Neural cell (in vitro differentiated cells): ENCODE measurements at regions not wholly inside any gene's neighbourhood (a gene's known extent, or its start where the extent isn't known, plus 50 kb on each side); places are given as distances from the start of the nearest gene placed in this dataset.

Source experiments
- H2AFZ ChIP-seq: fragments of 200-600, 300-800 bp; sonication (generic), shearing (Covaris generic); 2 replicates; pipeline ENCODE4 v1.6.0; 2014; ENCODE audit warnings: low read depth, mild to moderate bottlenecking, antibody characterized with exemption, low read length, moderate library complexity
- H3F3A ChIP-seq: fragments of 200-600 bp; shearing (Covaris generic); 2 replicates; pipeline ENCODE4 v1.6.1; 2016; ENCODE audit warnings: mild to moderate bottlenecking, moderate library complexity, mixed read lengths, antibody characterized with exemption, low read length; ENCODE audit not compliant: insufficient read depth, poor library complexity, severe bottlenecking
- H3K27ac ChIP-seq: fragments of 200-600, 300-800 bp; sonication (generic), shearing (Covaris generic); 2 replicates; pipeline ENCODE4 v1.5.1; 2014; ENCODE audit warnings: mild to moderate bottlenecking, low read length, moderate library complexity
- H3K27me3 ChIP-seq: fragments of 300-800, 200-600 bp; sonication (generic), shearing (Covaris generic); 2 replicates; pipeline ENCODE4 v1.6.0; 2014; ENCODE audit warnings: mild to moderate bottlenecking, low read depth, low read length, moderate library complexity; ENCODE audit not compliant: insufficient read depth
- H3K36me3 ChIP-seq: fragments of 300-800, 200-600 bp; sonication (generic), shearing (Covaris generic); 2 replicates; pipeline ENCODE4 v1.5.1; 2014; ENCODE audit warnings: mild to moderate bottlenecking, antibody characterized with exemption, low read length, moderate library complexity; ENCODE audit not compliant: insufficient read depth
- H3K4me2 ChIP-seq: fragments of 300-800, 200-600 bp; sonication (generic), shearing (Covaris generic); 2 replicates; pipeline ENCODE4 v1.6.0; 2014; ENCODE audit warnings: mild to moderate bottlenecking, low read length
- H3K4me3 ChIP-seq: fragments of 300-800, 200-600 bp; sonication (generic), shearing (Covaris generic); 2 replicates; pipeline ENCODE4 v1.5.1; 2014; ENCODE audit warnings: mild to moderate bottlenecking, low read length, moderate library complexity
- H3K79me2 ChIP-seq: fragments of 200-600 bp; shearing (Covaris generic); replicated peaks from 2 replicates; pipeline ENCODE4 v1.6.0; 2014; ENCODE audit warnings: mild to moderate bottlenecking, low read length, moderate library complexity; ENCODE audit not compliant: insufficient read depth
- H3K9ac ChIP-seq: fragments of 300-800, 200-600 bp; sonication (generic), shearing (Covaris generic); 2 replicates; pipeline ENCODE4 v1.6.1; 2016; ENCODE audit warnings: mild to moderate bottlenecking, low read length, mixed read lengths
- H3K9me2 ChIP-seq: fragments of 200-600 bp; shearing (Covaris generic); 2 replicates; pipeline ENCODE4 v1.6.1; 2016; ENCODE audit warnings: mild to moderate bottlenecking, low read length, mixed read lengths; ENCODE audit not compliant: insufficient read depth
- H3K9me3 ChIP-seq: fragments of 200-600, 300-800 bp; sonication (generic), shearing (Covaris generic); 2 replicates; pipeline ENCODE4 v1.6.1; 2016; ENCODE audit warnings: mild to moderate bottlenecking, mixed run types, low read length, moderate library complexity, mixed read lengths
- H4K20me1 ChIP-seq: fragments of 200-600 bp; shearing (Covaris generic); 2 replicates; pipeline ENCODE4 v1.6.1; 2016; ENCODE audit warnings: mild to moderate bottlenecking, mixed run types; ENCODE audit not compliant: insufficient read depth
- CTCF ChIP-seq: fragments of 450-650 bp; IDR thresholded peaks from 2 replicates; pipeline ENCODE4 v1.5.1; 2014; ENCODE audit warnings: antibody characterized with exemption, mild to moderate bottlenecking, moderate library complexity; ENCODE audit not compliant: poor library complexity, severe bottlenecking
- EP300 ChIP-seq: fragments of 450-650 bp; conservative IDR thresholded peaks from 2 replicates; pipeline ENCODE4 v1.6.1; 2014; ENCODE audit warnings: antibody characterized with exemption, mild to moderate bottlenecking, moderate library complexity; ENCODE audit not compliant: poor library complexity, severe bottlenecking
- EZH2 ChIP-seq: fragments of 200-600, 300-800 bp; shearing (Covaris generic), sonication (generic); IDR thresholded peaks from 2 replicates; pipeline ENCODE4 v1.6.1; 2014; ENCODE audit warnings: antibody characterized with exemption, low read length, borderline replicate concordance, mild to moderate bottlenecking; ENCODE audit not compliant: insufficient read depth, poor library complexity, severe bottlenecking
- MXI1 ChIP-seq: fragments of 450-650 bp; conservative IDR thresholded peaks from 2 replicates; pipeline ENCODE4 v1.6.1; 2014; ENCODE audit warnings: antibody characterized with exemption, mild to moderate bottlenecking; ENCODE audit not compliant: poor library complexity, severe bottlenecking
- POLR2AphosphoS5 ChIP-seq: IDR thresholded peaks from 2 replicates; pipeline ENCODE4 v1.6.1; 2012
- RAD21 ChIP-seq: fragments of 450-650 bp; conservative IDR thresholded peaks from 2 replicates; pipeline ENCODE4 v1.6.1; 2014; ENCODE audit warnings: antibody characterized with exemption, mild to moderate bottlenecking, moderate library complexity
- SMC3 ChIP-seq: fragments of 450-650 bp; conservative IDR thresholded peaks from 2 replicates; pipeline ENCODE4 v1.6.1; 2014; ENCODE audit warnings: antibody characterized with exemption, mild to moderate bottlenecking, moderate library complexity; ENCODE audit not compliant: poor library complexity
- TAF1 ChIP-seq: IDR thresholded peaks from 2 replicates; pipeline ENCODE4 v1.6.1; 2012; ENCODE audit warnings: low read depth
- TF ChIP-seq, protein P1 (sequence below): IDR thresholded peaks from 2 replicates; pipeline ENCODE4 v1.6.1; 2012; ENCODE audit warnings: borderline replicate concordance

DNA sequence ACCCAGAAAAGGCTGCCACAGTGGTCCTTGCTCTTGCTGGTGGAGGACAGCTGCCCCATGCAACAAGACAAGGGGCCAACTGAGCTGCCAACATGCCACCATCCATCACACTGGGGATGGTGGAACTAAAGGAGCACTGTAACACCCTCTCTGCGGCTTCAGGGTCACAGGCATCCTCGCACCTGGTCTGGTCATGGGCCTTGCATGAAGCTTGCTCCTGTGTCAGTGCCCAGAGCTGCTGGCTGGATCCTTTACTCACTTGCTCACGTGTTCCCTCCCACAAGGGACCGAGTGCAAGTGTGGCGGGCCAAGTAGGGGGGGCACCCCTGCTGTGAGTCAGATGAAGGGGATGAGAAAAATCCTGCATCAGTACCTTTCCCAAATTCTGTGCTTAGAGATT is 972.3 kb upstream of the DDX18 start:
- Histone ChIP-seq H3K9me3 (no peaks in the 10 kb centered on the region), H3K4me2 (no peak overlapping the region), H2AFZ (no peak overlapping the region), H3K9me2 (no peaks in the 10 kb centered on the region), H3K79me2 (no peaks in the 10 kb centered on the region), H3K4me3 (no peak overlapping the region), H3F3A (no peaks in the 10 kb centered on the region), H3K36me3 (no peaks in the 10 kb centered on the region), H4K20me1 (no peaks in the 10 kb centered on the region), H3K27me3 (no peaks in the 10 kb centered on the region), H3K27ac (no peak overlapping the region), H3K9ac (no peak overlapping the region)
- TF ChIP-seq POLR2AphosphoS5 (no peak), EP300 (no peak), RAD21 (no peak), CTCF (no peak), EZH2 (no peak), TAF1 (no peak), MXI1 (no peak), SMC3 (no peak)

DNA sequence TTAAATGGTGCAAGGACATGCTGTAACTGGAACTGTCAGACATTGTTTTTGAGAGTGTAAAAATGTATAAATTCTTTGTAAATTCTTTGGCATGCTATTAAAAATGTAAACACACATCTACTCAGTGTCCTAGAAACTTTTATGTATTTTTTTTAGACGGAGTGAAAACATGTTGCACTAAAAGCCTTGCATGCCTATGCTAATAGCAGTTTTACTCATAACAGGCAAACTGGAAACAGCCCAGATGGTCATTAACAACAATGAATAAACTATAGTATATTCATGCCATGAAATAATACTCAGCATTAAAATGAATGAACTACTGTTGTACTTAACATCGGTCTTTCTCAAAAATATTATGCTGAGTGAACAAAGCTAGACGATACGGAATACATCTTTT is 954.8 kb upstream of the DDX18 start:
- TF ChIP-seq TAF1 (no peak), RAD21 (no peak), EZH2 (no peak)
- Histone ChIP-seq H3K9me2 (no peaks in the 10 kb centered on the region), H3K9ac (no peak overlapping the region), H2AFZ (no peak overlapping the region), H4K20me1 (no peaks in the 10 kb centered on the region), H3K27me3 (no peaks in the 10 kb centered on the region), H3K9me3 (no peaks in the 10 kb centered on the region), H3K79me2 (no peaks in the 10 kb centered on the region), H3F3A (no peaks in the 10 kb centered on the region), H3K36me3 (no peaks in the 10 kb centered on the region), H3K4me3 (no peak overlapping the region), H3K4me2 (no peak overlapping the region), H3K27ac (no peak overlapping the region)

DNA sequence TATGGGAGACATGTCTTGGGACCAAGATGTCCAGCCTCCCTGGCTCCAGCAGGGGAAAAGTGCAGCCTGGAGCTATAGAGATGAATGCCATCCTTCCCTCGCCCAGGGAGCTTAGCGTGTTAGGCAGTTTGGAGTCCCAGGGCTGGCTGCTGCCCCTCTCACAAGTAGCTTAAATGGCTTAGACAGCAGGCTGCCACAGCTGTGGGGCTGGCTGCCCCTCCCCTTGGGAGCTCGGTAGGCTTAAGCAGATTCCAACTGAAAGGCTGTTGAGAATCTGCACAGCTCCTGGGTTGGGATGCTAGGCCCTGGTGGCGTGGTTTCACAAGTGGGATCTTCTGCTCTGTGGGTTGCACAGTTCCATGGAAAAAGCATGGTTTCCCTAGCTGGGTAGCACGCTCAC is 940.5 kb upstream of the DDX18 start:
- H3K79me2 ChIP-seq: no peaks in the 10 kb centered on the region
- no peaks in the 10 kb centered on the region for H4K20me1 ChIP-seq
- no peak overlapping the region for H3K27ac ChIP-seq
- H3F3A ChIP-seq: no peaks in the 10 kb centered on the region
- H3K36me3 ChIP-seq: no peaks in the 10 kb centered on the region
- no peaks in the 10 kb centered on the region for H3K27me3 ChIP-seq
- TF ChIP-seq TAF1: no peak
- TF ChIP-seq, protein P1, sequence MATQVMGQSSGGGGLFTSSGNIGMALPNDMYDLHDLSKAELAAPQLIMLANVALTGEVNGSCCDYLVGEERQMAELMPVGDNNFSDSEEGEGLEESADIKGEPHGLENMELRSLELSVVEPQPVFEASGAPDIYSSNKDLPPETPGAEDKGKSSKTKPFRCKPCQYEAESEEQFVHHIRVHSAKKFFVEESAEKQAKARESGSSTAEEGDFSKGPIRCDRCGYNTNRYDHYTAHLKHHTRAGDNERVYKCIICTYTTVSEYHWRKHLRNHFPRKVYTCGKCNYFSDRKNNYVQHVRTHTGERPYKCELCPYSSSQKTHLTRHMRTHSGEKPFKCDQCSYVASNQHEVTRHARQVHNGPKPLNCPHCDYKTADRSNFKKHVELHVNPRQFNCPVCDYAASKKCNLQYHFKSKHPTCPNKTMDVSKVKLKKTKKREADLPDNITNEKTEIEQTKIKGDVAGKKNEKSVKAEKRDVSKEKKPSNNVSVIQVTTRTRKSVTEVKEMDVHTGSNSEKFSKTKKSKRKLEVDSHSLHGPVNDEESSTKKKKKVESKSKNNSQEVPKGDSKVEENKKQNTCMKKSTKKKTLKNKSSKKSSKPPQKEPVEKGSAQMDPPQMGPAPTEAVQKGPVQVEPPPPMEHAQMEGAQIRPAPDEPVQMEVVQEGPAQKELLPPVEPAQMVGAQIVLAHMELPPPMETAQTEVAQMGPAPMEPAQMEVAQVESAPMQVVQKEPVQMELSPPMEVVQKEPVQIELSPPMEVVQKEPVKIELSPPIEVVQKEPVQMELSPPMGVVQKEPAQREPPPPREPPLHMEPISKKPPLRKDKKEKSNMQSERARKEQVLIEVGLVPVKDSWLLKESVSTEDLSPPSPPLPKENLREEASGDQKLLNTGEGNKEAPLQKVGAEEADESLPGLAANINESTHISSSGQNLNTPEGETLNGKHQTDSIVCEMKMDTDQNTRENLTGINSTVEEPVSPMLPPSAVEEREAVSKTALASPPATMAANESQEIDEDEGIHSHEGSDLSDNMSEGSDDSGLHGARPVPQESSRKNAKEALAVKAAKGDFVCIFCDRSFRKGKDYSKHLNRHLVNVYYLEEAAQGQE: no peak
- TF ChIP-seq POLR2AphosphoS5: no peak
- no peak for TF ChIP-seq SMC3
- TF ChIP-seq RAD21: no peak
- no peak overlapping the region for H3K4me3 ChIP-seq
- no peak overlapping the region for H3K4me2 ChIP-seq
- no peaks in the 10 kb centered on the region for H3K9me2 ChIP-seq
- no peaks in the 10 kb centered on the region for H3K9me3 ChIP-seq
- no peak overlapping the region for H3K9ac ChIP-seq
- no peak overlapping the region for H2AFZ ChIP-seq
